NCI-H2081 (cell line): ENCODE measurements at regions not wholly inside any gene's neighbourhood (a gene's known extent, or its start where the extent isn't known, plus 50 kb on each side); places are given as distances from the start of the nearest gene placed in this dataset.

ENCODE experiments used
- DNase-seq, 2 experiments: peaks; one replicate each; lab custom pipeline; 2025; lab: John Stamatoyannopoulos, UW

DNA sequence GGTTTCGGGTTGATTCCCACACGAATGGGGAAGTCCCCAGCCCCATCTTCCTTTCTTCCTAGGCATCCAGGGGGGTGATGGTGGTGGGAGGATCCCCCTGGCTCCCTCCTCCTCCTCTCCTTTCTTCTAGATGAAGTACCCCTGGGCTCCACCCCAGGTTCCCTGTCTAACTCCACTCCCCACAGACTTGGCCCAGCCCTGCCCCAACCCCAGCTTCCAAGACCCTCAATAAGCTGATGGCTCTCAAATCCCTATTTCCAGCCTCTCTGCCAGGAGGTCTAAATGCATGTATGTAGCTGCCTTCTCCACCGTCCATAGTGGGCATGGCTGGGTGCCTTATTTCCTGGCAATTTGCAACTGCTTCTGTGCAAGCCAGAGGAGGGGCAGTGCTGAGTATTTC, 383.7 kb downstream of the BCL11B start:
- DNase-seq: no peak

DNA sequence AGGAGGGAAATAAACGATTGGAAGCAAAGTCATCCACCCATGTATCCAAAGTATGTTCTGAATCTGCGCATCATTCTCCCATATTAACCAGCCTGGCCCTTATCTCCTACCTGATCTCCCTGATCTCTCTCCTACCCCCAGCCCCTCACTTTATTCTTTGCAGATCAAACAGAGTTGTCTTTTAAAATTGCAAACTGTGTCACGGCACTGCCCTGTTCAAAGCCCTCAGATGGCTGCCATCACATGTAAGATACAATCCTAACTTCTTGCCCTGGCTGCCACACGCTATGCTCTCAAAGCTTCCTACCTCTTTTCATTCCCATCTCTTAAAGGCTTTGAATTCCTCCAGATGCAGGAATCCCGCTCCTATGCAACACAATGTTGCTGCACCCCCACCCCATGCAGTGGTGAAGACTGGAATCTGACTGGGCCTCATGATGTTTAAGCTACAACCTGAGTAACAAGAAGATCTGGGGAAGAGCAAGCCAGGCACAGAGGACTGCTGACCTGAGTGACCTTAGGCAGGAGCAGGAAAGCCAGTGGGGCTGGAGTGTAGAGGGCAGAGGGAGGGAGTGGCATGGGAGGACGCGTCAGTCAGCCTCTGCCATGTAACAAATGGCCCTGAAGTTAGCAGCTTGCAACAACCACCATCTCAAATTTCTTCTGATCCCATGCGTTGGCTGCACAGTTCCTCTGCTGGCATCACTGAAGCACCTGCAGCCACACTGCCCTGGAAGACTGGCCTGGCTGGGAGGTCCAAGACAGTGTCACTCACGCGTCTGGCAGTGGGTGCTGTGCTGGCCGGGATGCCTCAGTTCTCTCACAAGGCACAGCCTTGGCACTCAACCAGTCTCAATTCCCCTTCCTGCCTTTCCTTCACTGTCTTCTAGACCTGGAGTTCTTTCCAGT, 382.8 kb downstream of the BCL11B start:
- DNase-seq: no peak

DNA sequence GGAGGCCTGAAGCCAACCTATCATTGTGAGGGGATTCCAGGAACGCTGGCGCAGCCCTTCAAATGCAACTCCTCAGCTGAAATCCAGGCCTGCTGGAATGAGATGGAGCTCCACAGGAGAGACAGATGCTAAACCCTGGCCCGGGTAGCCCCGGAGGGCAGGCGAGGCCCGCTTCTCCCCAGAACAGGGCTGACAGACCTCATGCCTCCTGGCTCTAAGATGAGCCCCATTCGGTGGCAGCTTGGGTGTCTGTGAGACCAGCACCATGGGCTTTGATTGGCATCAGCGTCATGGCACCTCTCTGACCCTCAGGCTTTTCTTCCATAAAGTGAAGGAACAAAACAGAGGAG, 382.2 kb downstream of the BCL11B start:
- no peak for DNase-seq

DNA sequence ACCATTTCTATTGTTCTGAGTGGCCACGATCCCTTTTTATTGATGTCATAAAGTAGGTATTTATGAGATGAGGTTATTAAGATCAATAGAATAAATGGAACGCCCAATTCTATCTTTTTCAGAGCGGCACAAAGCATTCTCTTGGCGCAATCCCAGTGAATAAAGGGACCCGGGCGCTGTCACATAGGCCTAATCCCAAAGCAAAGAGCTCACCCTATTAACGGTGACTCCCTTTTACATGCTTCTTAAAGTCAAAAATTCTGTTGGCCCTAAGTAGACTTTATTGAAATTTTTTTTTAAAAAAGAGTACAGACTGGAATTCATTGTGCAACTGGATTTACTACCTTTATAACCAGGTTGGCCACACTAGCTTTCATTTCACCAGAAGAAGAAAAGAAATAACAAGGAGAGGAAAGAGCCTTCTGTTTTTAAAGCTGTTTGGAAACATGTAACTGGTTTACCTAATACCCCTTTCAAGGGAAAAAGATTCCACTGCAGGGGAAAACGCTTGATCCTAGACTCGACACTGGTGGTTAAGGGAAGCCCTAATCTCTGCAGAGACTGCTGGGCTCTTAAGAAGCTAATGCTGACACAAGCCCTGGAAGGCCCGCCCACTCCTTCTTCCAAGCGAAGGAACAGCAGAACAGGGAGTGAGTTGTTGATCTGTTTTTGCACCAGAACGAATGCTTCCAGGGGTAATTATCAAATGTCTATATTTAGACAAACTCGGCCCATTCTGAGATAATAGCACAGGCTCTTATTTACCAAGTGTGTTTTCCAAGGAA, 381.2 kb downstream of the BCL11B start:
- no peak for DNase-seq

DNA sequence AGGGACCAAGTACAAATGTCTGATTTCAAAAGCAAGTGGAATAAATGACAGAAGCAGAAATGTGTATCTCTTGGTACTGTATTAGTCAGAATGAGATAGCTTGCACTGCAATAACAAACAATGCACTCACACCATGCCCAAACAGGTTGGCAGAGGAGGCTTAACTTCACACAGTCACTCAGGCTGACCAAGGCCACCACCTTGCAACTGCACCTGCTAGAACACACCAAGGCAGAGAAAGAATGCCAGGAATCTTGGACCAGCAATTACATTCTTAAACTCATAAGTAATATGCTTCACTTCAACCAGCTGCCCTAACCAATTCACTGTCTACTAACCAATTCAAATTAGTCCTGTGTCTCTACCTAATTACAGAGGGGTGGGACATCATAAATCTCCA, 378.3 kb downstream of the BCL11B start:
- DNase-seq: no peak

DNA sequence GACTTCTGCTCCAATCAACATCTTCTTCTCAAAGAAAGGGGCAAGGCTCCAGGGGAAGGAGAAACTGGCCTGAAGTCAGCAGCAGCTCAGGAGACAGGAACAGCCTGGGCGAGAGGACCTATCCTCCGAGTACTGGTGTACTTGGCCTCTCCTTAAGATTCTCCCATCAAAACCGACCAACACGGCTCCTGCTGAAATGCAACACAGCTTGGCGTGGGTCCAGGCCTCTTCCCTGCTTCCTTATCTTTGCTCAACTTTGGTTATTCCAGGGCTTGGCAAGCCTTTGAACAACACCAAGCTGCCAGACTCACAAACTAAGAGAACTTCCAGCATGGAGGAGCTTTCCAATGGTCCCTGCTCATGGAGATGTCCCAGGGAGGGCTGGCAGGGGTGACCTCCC, 377.4 kb downstream of the BCL11B start:
- no peak for DNase-seq

DNA sequence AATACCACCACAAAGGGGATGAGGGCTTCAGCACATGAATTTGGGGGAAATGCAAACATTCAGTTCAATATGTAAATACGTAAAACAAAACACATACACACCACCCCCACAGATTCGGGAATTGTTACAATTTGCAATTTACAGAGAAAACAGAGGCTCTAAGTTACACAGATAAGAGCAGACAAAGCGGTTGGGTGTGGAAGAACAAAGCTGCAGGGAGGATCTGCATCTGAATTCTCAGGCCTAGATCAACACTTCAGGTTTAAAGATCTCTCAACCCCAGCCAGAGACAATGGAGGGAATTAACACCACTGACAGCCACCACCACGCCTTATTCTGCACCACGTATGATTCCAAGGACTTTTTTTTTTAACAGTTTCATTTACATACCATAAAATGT, 375.5 kb downstream of the BCL11B start:
- no peak for DNase-seq

DNA sequence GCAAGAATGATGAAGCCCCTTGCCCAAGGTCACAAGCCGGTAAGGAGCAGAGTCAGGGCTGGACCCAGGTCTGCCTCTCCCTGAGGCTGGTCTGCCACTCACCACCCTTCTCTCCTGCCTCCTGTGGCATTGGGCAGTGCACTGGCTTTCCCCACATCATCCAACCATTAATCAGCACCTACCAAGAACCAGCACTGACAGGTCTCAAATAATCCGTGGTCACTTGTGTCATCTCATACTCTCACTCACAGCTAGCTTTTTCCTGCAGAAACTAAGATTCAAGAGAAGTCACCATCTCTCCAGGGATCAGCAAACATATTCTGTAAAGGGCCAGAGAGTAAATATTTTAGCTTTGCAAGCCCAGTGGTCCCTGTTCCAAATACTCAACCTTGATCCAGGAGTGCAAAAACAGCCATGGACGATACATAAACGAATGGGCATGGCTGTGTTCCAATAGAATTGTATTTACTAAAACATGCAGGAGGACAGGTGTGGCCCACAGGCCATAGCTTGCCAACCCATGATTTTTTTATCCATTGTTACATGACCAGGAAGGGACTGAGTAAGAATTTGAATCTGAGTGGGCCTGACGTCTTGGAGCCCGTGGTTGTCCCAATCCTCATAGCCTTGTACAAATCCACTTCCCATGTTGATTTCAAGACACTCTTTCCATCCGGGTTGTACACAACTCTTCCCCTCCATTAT, 374.2 kb downstream of the BCL11B start:
- DNase-seq: no peak

DNA sequence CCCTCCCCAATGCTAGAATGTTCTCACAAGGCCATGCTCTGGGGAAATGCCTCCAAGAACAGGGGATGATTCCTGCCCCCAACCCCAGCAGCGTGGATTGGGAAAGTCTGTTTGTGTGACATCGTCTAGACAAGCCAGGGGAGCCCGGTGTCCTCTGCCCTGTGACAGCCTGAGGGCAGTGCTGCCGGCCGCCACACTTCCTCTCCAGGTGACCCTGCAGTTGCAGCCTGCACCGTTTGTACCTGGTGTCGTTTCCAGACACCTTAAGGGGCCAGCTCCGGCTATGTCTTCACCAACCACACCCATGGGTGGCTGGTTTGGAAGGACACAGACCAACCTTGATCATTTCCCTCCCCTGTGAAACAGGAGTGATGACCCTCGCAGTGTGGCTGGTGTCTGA, 372.6 kb downstream of the BCL11B start:
- DNase-seq: no peak

DNA sequence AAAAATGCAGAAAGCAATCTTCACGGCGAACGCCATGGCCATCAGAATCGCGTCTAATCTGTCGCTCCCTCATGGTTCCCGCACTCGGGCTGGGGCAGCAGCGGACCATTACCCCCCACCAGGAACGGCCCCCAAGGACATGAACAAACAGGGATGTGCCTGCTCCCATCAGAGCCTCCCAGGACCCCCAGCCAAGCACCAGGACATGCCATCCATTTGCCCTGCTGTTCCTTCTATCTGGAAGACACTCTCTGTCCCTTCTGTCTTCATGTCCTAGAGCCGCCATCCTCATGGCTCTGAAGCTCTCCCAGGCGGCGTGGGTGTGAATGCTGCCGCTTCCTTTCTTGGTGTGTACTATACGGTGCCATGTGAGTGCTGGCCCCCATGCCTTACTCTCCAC, 371.8 kb downstream of the BCL11B start:
- no peak for DNase-seq

DNA sequence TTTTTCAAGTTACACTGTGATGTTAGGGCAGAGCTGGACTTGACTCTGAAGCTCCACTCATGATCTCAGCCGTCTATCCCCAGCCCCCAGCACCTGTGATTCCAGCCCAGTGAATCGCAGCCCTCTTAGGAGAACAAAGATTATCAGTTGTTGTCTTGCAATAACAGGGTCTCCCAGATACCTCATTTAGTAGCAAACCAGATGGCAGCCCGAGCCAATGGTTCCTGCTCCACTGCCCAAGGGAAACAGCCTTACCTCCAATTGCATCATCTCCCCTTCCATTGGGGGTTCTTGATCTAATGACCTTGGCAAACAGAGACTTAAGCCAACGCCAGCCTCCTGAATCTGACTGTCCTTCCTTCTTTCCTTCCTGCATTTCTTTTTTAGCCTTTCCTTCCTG, 371.2 kb downstream of the BCL11B start:
- no peak for DNase-seq

DNA sequence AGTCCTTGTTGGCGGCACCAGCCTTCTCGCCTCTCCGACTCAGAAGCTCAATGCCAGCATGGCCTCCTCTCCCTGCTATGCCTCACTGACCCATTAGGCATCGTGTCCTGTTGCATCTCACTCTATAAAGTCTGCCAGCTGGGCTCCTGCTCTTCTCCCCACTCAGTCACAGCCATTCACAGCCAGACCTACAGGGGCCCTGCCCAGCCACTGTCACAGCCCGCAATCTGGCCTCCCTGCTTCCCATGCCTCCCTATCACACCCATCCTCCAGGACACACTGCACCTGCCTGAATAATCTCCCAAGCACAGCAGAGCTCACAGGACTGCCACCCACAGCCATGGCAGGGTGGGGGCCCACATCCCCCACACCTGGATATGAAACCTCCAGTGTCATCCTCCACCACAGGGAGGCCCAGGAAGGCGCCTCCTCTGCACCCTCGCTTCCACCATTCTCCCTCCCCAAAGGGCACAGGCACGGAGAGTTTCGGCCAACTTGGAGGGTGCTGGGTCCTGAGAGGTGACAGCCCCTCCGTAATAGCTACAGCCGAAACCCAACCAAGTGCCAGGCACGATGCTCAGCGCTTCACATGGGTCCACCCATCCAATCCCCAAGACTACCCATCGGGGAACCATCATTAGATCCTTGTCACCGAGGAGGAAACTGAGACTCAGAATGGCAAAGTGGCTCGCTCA, 370.3 kb downstream of the BCL11B start:
- no peak for DNase-seq

DNA sequence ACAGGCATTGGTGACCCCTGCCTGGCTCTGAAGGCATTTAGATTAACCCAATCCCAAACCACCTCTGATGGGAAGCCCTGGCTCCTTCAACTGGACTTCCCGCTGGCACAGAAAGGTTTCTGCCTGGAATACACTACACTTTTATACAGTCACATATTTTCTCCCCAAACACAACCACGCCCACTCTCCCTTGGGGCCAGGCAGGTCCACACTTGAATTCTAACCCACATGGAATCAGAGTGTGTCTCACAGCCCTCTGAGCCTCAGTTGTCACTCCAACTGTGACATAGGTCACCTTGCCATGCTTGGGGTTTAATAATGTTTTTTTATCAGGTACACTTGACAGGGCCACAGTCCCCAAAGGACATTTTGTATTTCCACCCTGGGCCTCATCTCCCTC, 368.6 kb downstream of the BCL11B start:
- DNase-seq: no peak

DNA sequence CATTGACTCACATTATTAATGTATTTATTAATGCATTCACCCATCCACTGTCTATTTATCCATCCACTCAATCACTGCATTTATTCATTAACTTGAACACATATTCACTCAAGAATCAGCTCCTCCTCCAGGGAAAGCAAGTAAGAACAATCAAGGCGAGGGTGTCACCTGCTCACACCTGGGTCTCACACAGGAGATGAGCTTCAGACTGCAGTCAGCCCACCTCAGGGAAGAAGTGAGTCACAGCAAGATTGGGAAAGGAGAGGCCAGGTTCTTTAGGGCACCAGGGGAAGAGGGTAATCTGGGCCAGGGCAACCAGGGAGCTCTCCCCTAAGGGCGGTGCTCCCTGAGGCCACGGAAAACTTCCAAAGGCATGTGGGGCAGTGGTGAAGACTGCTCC, 367.3 kb downstream of the BCL11B start:
- DNase-seq: no peak

DNA sequence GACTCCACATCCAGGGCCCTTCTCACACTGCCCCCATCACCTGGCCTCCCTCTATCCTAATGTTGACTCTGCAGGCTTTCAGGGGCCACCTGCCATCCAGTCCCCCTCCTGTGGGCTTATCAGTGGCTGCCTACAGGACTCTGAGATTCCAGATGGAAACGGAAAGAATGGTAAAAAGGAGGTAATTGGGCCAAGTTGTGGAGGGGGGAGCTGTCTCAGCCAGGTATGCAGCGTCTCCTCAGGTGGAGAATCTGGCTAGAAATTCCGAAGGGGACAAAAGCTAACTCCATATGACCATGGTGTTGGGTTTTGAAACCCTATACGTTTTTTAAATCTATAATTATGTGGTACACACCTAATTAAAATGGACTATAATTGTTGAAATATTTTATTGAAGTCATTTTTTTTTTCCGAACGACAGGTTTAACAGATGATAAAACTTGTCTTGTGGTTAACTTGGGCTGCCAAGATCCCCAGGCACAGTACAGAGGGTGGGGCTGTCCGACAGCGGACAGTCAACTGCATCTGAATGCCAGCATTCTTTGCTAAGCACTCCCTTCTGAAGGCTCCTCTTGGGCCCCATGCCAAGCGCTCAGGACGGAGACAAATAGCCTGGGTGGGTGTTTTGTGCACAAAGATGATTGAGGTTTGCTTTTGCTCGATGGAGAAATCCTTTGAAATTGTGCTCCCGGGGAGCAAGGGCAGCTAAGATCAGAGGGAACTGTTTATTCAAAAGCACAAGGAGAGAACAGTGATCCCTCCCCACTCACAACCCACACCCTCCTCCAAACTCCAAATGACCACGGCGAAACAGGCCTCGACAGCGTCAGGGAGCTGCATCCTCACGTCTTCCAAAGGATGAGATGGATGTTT, 365.6 kb downstream of the BCL11B start:
- DNase-seq: no peak

DNA sequence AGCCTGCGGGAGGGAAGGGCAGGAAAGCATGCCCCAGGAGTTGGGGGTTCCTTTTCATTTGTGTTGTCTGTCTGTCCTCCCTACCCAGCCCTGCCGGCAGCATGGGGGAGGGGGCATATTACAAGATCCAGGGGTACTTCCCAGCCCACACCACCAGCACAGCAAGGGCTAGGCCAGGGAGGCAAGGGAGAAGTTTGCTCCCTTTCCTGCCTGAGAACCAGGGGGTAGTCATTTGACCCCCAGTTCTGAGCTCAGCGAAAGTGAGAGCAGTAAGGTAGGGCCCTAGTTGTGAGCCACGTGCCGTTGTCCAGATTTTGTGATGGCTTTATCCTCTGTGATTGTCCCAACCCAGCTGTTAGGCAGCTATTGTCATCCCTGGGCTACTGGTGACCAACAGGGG, 364.7 kb downstream of the BCL11B start:
- DNase-seq: no peak

DNA sequence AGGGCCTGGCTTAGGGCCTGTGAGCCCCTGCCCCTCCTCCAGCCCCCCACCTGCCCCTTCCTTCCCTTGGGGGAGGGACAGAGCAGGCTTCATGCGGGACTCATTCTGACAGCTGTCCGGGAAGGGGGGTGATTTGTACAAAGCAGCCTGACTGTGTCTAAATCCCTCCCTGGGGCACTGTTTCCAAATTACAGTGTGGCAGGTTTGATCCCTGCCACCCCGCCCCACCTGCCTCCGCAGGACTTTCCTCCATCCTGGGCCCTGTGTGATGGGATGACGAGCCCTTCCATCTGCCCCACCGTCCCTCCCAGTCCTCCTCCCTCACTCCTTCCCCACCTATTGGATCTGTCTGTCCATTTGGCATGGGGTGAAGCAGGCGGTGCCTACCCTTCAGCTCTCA, 363.9 kb downstream of the BCL11B start:
- DNase-seq: no peak

DNA sequence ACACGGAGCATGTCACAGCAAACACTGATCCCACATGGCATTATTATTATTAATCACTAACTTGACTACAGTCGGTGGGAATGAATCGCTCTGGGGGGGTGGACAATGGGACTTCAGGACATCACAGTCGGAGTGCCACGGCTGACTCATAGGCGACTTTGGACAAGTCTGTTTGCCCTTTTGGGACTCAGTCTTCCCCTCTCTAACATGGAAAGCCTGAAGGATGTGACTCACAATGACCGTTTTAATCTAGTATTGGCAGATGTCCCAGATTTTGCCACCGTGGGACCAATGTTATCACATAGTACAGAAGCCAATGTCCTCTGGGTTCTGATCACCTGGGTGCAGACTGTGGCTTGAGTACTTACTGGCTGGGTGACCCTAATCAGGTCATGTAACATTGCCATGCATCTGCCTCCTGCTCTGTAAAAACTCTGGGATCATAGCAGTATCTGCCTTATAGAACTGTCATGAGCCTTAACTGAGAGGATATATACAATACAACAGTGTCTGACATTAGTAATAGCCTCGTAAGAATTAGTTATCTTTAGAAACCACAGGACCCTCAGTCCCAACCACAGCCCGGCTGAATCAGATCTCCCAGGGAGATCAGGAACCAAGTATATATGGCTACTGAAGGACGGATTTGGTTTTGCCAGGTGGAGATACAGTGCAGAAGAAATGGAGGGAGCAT, 362.6 kb downstream of the BCL11B start:
- DNase-seq: no peak

DNA sequence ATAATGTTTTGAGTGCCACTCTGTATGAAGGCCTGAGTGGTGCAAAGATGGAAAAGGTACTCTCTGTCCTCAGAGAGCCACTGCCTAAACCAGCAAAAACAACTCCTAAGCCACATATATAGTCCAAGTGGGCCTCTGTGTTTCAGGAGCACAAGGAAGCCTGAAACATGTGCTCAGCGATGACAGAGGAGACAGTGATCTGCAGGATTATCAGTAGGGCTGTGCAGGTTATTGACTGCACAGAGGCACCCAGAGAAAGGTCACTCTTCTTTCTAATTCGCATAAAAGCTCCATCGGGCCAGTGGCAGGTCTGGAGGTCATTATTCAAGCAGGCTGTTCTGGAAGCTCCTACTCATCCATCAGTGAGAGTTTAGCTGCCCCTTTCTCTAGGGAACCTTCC, 361.9 kb downstream of the BCL11B start:
- DNase-seq: no peak

DNA sequence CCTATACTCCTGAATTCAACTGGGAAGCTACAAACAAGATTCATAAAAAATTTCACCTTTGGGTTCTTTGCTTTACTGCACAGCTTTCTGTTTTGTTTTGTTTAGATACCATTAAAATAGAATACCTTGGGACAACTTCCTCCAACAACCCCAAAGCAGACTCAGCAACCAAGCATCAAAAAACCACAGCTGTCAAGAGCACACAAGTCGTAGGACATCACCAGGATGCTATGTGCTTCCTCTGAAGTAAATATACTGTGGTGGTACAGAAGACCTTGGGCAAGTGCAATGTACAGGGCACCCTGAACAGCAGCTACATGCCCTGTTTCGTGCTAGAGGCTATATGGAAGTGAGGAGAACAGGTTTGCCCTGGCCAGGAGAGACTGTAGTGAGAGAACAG, 359.3 kb downstream of the BCL11B start:
- no peak for DNase-seq
